ENCODE measurements at regions not wholly inside any gene's neighbourhood (a gene's known extent, or its start where the extent isn't known, plus 50 kb on each side); places are given as distances from the start of the nearest gene placed in this dataset.
"Not testable (repeated sequence)": the region's sequence is repeated elsewhere in the genome, so short reads cannot be mapped to it uniquely, and the experiment has no call there.

DNA sequence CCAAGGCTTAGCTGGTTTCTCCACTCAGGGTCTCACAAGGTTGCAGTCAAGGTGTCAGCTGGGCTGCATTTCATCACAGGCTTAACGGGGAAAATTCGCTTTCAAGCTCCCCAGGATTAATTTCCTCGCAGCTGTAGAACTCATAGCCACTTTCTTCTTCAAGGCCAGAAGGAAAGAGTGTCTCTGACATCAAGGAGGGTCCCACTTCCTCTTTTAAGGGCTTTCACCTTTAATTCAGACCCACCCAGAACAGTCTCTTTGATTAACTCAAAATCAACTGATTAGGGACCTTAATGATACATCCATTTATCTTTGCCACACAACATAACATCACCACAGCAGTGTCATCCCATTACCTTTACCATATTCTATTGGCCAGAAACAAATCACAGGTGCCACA lies 183.3 kb upstream of the ARID1B start:
- no peak for DNase-seq (ENCODE audit: extremely low read depth, low read depth)
- TF ChIP-seq, protein P1, sequence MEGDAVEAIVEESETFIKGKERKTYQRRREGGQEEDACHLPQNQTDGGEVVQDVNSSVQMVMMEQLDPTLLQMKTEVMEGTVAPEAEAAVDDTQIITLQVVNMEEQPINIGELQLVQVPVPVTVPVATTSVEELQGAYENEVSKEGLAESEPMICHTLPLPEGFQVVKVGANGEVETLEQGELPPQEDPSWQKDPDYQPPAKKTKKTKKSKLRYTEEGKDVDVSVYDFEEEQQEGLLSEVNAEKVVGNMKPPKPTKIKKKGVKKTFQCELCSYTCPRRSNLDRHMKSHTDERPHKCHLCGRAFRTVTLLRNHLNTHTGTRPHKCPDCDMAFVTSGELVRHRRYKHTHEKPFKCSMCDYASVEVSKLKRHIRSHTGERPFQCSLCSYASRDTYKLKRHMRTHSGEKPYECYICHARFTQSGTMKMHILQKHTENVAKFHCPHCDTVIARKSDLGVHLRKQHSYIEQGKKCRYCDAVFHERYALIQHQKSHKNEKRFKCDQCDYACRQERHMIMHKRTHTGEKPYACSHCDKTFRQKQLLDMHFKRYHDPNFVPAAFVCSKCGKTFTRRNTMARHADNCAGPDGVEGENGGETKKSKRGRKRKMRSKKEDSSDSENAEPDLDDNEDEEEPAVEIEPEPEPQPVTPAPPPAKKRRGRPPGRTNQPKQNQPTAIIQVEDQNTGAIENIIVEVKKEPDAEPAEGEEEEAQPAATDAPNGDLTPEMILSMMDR (IDR thresholded peaks at IDR 0.05; ENCODE audit: low read depth, low read length, missing control alignments): no peak
- H3K4me3 ChIP-seq (replicated peaks; ENCODE audit: low read depth, low read length): no peak overlapping the region

DNA sequence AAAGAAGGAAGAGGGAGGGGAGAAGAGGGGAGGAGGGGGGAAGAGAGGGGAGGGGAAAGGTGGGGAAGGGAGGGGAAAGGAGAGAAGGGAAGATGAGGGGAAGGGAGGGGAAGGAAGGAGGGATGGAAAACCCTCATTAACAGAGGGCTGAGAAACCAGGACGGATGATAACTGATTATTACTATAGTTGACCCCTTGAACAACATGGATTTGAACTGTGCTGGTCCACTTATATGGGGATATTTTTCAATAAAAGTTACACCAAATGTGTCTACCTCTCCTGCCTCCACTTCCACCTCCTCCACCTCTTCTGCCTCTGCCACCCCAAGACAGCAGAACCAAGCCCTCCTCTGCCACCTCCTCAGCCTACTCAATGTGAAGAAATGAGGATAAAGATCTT lies 184.1 kb upstream of the ARID1B start:
- TF ChIP-seq, protein P1 (IDR thresholded peaks at IDR 0.05; ENCODE audit: low read depth, low read length, missing control alignments): no peak
- no peak for DNase-seq (ENCODE audit: extremely low read depth, low read depth)
- H3K4me3 ChIP-seq (replicated peaks; ENCODE audit: low read depth, low read length): no peak overlapping the region

DNA sequence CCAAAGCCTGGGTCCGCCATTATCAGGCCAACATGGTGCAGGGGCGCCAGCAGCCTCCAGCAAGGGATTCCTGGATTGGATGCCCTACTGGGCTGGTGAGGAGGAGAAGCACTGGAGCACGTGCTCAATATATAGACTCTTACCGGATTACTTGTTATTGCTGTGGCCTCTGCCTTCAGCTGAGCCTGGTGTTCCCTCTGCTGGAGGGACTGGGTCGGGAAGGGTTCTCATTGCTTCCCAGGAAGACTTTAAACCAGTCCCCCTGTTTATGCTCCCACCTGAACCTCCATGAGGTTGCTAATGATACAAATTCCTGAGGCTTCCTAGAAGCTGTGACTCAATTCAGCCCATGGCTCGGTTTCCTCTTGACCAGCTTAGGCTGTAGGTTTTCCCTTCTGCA lies 186.7 kb upstream of the ARID1B start:
- H3K4me3 ChIP-seq (replicated peaks; ENCODE audit: low read depth, low read length): no peak overlapping the region
- no peak for DNase-seq (ENCODE audit: extremely low read depth, low read depth)
- TF ChIP-seq, protein P1 (IDR thresholded peaks at IDR 0.05; ENCODE audit: low read depth, low read length, missing control alignments): no peak

DNA sequence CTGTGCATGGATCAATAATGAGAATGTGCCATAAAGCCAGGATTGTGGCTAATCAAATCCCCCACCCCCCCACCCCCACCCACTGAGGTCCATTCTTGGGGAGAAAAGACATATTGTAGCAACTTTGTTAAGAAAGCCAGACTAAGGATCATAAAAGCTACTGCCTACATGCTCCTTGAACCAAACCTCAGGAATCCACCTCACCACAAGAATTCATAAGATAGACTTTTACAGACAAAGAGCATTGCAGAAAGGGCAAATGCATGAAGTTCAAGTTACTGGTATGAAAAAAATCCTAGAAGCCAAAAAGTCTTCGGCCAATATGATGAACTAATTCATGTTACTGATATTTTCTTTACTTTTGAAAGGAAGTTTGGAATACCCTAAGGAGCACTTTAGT lies 187.9 kb upstream of the ARID1B start:
- TF ChIP-seq, protein P1 (IDR thresholded peaks at IDR 0.05; ENCODE audit: low read depth, low read length, missing control alignments): no peak
- DNase-seq (ENCODE audit: extremely low read depth, low read depth): no peak

DNA sequence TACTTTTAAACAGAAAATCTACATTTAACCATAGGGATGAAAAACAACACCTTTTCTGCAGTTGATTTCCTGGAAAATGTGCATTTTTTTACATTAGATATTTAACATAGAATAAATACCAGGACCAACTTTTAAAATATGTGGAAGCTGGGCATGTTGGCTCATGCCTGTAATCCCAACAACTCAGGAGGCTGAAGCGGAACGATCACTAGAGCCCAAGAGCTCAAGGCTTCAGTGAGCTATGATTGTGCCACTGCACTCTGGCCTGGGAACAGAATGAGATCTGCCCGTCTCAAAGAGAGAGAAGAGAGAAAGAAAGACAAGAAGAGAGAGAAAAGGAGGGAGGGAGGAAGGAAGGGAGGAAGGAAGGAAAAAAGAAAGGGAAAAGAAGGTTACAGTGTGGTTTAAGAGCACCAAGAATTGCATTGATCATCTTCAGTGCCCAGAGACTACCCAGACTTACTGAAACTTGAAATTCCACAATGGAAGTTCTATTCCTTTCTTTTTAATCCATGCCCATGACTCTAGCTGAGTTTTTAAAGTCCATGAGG lies 189.4 kb upstream of the ARID1B start:
- H3K4me3 ChIP-seq (replicated peaks; ENCODE audit: low read depth, low read length): no peak overlapping the region
- no peak for DNase-seq (ENCODE audit: extremely low read depth, low read depth)
- TF ChIP-seq, protein P1 (IDR thresholded peaks at IDR 0.05; ENCODE audit: low read depth, low read length, missing control alignments): no peak

More for the DNA sequence above, 187.9 kb upstream of the ARID1B start:
- H3K4me3 ChIP-seq (replicated peaks; ENCODE audit: low read depth, low read length): no peak overlapping the region

DNA sequence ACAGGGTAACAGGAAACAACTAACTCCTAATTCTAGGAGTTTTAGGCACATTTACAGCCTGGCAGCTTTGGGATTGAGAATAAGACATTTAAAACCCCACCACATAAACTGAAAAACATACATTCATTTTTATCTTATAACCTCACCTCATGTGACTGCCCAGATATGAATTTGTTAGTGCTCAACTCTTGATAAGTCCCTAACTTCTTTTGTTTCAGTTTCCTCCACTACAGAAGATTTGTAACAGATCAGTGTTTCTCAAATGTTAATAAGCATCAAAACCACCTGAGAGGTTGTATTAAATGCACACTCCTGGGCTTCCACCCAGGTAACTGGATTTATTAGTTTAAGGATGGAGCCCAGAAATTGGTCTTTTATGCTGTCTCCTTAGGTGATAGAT lies 190.1 kb upstream of the ARID1B start:
- no peak overlapping the region for H3K4me3 ChIP-seq (replicated peaks; ENCODE audit: low read depth, low read length)
- TF ChIP-seq, protein P1 (IDR thresholded peaks at IDR 0.05; ENCODE audit: low read depth, low read length, missing control alignments): no peak
- DNase-seq (ENCODE audit: extremely low read depth, low read depth): no peak

DNA sequence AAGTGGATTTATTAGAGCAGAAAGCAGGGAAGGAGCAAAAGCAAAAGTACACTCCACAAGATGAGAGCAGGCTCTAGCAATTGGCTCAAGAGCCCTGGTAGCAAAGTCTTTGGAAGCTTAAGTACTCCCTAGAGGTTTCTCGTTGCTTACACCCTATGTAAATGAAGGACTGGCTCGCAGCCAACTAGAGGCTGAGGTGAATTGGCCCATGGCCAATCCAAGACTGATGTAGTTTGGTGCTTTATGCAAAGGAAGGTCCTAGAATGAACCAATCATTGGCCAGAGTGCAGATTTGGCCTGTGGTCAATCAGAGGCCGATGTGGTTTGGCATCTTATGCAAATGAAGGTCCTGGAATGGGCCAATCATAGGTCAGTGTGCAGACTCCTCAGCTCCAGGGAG lies 191.3 kb upstream of the ARID1B start:
- TF ChIP-seq, protein P1 (IDR thresholded peaks at IDR 0.05; ENCODE audit: low read depth, low read length, missing control alignments): no peak
- H3K4me3 ChIP-seq (replicated peaks; ENCODE audit: low read depth, low read length): no peak overlapping the region
- no peak for DNase-seq (ENCODE audit: extremely low read depth, low read depth)

DNA sequence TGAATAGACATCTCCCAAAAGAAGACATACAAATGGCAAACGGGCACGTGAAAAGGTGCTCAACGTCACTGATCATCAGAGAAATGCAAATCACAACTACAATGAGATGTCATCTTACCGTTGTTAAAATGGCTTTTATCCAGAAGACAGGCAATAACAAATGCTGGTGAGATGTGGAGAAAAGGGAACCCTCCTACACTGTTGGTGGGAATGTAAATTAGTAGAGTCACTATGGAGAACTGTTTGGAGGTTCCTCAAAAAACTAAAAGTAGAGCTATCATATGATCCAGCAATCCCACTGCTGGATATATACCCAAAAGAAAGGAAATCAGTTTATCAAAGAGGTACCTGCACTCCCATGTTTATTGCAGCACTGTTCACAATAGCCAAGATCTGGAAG lies 193.1 kb upstream of the ARID1B start:
- H3K4me3 ChIP-seq (replicated peaks; ENCODE audit: low read depth, low read length); DNase-seq (ENCODE audit: extremely low read depth, low read depth): not testable (repeated sequence)
